Activated naive CD4-positive, alpha-beta T cell treated with anti-CD3 and anti-CD28 coated beads, Interleukin-2, amount 50 U/mL, for 16 hours (primary cell): ENCODE measurements at regions not wholly inside any gene's neighbourhood (a gene's known extent, or its start where the extent isn't known, plus 50 kb on each side); places are given as distances from the start of the nearest gene placed in this dataset.

Experiments
- DNase-seq: peaks from one replicate; pipeline ENCODE4 v3.0.0-alpha.2; 2020

GRCh38 chr2:16615687-16616615 is 49.7 kb downstream of the CYRIA start:
- DNase-seq: no peak

GRCh38 chr2:16615246-16615645 is 50.4 kb downstream of the CYRIA start:
- DNase-seq: no peak

GRCh38 chr2:16614314-16614860 is 51.2 kb downstream of the CYRIA start:
- DNase-seq: no peak

GRCh38 chr2:16613539-16614011 is 52.1 kb downstream of the CYRIA start:
- DNase-seq: no peak

DNA sequence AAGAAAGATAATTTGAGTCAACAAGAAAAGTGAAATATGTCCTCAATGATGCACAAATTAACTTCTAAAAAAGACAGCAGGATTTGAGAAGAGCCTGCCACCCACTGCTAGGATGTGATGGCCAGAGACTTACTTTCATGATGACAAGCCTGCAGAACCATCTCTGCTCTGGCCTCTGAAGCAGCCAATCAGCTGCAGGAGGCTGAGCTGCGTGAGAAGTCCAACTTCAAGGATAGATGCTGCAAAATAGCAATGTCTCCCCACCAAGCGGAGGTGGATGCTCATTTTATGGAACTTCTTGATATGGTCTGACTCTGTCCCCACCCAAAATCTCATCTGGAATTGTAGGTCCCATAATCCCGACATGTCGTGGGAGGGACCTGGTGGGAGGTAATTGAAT is 53.1 kb downstream of the CYRIA start:
- no peak for DNase-seq

DNA sequence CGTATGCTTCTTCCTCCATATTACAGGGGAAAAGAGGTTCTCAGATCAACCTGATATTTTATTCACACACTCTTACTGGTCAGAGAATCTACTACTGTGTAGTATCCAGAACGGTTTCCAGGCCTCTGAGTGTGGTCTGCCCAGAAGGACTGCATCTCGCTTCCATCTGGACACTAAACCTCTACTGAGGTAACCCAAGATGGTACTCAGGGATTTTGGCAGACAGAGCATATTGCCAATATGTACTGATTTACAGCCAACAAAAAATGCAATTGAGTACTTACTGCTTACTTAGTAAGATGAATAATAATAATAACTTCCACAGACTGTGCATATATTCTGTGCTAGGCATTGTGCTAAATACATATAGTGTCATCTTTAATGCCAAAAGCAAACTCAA is 55.8 kb downstream of the CYRIA start:
- DNase-seq: no peak

- DNase-seq: peak; percentile 87
These were observed 56.7 kb downstream of the CYRIA start for GRCh38 chr2:16608661-16609643.

DNA sequence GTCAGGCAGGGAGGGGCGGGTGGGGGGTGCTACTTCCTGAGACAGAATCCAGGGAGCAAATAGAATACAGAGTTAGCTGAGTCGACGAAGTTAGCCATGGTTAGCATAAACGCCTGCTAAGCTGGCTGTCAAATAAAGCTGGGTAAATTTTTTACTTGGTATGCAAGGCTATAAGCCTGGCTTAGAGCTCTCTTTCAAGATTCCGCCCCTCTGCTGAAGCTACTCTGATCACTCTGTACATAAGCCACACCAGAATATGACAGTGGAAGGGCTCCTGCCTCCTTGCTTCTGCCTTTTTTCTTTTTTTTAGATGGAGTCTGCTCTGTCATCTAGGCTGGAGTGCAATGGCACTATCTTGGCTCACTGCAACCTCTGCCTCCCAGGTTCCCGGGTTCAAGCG is 58.3 kb downstream of the CYRIA start:
- DNase-seq: no peak

DNA sequence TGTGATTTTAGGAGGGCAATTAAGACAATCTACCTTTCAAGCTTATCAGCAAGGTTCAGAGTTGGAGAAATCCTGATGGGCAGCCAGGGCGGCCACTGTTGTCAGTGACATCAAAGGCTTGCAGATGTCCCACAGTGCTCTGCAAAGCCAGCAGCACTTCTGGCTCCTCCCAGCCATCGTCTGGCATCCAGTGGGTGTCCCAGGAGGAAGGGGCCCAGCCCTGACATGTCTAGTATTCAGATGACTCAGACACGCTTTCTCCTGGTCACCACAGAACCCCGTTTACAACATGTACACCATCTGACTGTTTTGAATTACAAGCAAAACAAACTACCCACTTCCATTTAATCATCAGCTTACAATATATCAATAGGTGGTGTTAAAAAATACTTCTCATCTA is 61.4 kb downstream of the CYRIA start:
- no peak for DNase-seq

- no peak for DNase-seq
These were observed 74.2 kb downstream of the CYRIA start for GRCh38 chr2:16591370-16591933.

GRCh38 chr2:16589465-16589864 is 76.2 kb downstream of the CYRIA start:
- no peak for DNase-seq

DNA sequence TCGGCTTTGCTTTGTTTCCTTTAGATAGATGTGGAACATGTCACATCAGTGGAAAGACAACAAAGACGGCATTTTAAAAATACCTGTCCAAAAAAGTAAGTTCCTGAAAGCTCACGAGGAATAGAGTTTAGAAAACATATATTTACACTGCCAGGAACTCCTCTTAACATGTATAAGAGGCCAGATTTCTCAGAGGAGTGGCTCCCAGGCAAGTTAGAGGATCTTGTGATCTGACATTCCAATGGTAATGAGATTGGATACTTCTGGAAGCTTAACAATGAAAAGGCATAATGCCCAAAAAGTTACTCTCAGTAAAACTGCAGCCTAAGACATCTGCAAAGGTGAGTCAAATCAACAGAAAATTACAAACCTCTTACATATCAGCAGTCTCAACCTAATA is 77.1 kb downstream of the CYRIA start:
- no peak for DNase-seq

DNA sequence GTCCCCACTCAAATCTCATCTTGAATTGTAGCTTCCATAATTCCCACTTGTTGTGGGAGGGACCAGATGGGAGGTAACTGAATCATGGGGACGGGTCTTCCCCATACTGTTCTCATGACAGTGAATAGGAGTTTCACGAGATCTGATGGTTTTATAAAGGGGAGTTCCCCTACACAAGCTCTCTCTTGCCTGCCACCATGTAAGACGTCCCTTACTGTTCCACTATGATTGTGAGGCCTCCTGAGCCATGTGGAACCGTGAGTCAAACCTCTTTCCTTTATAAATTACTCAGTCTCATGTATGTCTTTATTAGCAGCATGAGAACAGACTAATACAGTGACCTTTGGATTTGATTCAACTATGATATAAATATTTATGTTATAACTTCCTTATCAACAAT is 78.0 kb downstream of the CYRIA start:
- DNase-seq: no peak

DNA sequence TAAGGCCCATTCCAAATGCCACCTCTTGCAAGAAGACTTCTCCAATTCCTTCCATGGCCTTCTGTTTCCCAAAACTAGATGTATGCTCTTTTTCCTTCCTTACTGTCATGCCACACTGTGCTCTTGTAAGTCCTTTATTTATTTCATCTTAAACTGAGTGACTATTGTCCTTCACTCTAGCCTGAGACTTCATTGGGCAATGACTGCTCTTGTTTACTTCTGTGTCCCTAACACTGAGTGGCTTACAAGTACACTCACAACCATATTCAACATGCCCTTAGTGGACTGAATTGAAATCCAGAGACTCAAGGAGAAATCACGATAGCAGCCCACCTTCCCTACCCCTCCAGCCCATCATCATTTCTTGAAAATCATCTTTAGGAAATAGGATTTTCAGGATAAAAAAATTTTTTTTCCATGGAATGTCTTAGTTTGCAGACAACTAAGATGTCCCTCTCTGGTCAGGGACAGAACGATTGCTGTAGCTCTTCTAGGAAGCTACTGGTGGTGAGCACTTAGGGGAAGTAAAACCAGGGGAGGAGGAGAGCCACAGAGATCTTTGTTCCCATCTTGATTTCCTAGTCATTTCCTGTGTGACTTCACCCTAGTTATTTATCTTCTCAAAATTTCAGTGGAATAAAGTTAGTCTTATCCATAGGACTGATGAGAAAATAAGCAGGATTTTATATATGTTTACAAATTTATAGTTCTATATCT is 80.7 kb downstream of the CYRIA start:
- DNase-seq: no peak

DNA sequence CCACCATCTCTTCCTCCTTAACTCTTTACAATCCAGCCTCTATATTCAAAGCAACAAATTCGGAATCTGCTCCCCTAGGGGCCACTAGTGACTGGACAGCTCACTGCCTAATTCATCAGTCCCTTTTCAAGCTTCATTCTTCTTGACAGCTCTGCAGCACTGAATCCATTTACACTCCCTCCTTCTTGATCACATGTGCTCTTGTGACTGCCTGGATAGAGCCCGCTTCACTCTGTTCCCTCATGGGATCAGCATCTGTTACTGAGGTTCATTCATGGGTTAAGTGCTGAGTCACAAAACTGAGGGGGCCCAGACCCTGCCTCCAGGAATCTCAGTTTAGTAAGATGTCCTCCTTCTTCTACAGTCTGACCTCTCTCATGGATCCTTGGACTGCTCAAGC is 81.5 kb downstream of the CYRIA start:
- DNase-seq: no peak

DNA sequence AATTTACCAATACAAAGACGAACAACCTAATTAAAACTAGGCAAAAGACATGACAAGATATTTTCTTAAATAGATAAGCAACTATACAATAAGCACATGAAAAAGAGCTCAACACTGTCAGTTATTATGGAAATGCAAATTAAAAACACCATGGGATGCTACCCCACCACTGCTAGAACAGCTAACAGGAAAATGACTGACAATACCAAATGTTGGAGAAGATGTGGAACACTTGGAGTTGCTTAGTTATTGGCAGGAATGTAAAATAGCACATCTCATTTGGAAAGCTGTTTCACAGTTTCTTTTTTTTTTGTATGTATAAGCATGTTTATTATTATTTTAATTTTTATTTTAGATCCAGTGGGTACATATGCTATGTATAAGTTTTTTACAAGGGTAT is 84.4 kb downstream of the CYRIA start:
- no peak for DNase-seq

DNA sequence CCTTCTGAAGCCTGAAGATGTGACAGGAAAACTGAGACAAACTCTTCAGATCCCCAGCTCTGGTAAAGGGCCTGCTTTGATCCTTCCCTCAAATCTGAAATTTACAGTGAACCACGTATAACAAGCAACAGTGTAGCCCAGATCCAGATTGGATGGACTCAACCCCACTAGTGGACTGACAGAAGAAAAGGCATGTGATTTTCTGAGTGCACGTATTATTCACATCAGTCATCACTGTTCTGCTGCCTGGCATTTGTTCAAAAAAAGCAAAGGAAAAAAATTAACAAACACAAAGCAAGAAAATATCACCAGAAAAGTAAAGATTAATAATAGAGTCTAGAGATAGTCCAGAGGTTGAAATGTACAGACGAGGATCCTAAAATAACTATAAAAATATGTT is 87.6 kb downstream of the CYRIA start:
- no peak for DNase-seq

DNA sequence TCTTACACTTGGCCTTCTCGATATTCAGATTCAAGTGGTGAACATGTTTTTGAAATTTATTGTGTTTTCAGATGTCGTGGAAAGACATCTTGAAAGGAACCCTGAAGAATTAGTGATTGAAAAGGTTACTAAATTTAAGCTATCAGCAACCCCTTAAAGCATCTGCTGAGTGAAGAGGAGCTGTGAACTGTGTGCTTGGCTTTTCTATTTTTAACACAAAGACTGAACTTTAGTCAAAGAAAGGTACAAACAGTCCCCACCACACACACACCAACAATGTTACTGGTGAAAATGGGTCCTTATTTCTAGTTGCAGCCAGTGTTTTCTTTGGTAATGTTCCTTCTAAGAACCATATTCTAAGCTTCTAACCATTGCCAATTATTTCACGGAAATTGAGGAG is 95.1 kb downstream of the CYRIA start:
- DNase-seq: no peak

DNA sequence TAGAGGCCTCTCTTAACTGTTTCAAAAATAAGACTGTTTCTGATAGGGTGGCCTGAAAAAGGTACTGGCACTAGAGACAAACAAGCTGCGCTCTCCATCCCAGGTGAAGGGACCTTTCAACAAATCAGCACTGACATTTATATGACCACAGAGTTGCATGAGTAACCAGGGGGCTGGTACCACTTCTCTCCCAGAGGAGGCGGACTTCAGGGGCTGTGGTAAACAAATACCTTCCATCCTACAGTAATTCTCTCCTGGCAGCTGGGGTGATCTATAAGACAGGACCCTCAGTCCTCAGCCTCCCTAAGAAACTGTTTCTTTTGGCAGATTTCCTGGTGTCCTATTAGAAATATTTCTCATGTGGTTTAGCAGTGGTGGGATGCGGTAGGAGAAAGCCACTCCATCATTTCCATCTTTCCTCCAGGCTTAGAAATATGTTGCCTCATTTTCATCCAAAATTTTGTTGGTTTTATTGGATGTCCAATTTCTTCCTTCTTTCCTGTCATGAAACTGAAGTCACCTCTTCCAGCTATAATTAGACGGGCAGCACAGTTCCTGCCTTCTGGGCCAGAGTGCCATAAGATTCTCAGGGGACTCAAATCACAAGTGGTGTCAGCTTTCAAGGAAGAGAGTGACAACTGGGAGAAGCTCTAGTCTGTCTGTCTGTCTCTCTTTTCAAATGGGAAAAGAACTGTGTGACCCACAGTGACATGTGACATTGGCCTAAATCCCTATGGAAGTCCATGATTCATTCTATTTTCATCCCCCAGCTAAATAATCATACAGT is 96.4 kb downstream of the CYRIA start:
- DNase-seq: no peak

DNA sequence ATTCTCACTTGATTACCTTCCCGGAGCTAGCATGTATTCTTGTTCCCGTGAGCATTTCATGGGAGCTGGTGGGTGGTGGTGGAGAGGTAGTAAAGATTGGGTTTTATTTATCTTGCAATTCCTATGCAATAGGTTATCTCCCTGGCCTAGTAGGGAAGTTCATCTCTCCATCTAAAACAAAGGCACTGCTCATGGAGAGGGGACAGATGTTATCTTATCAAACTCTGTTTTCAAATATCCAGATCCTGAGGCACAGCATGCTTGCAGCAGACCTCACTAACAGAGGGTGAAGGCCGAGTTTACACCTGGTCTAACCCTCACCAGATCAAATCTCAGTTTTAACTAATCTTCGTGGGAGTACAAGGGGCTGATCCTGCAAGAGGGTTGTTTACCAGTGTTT is 98.9 kb downstream of the CYRIA start:
- DNase-seq: no peak

- DNase-seq: no peak
These were observed 100.2 kb downstream of the CYRIA start for GRCh38 chr2:16565481-16565880.
